Stomach (tissue), 8 donors: ENCODE measurements at regions not wholly inside any gene's neighbourhood (a gene's known extent, or its start where the extent isn't known, plus 50 kb on each side); places are given as distances from the start of the nearest gene placed in this dataset.
"Not testable (repeated sequence)": the region's sequence is repeated elsewhere in the genome, so short reads cannot be mapped to it uniquely, and the experiment has no call there.

Experiments used
- DNase-seq, 2 donors: peaks; one replicate each; pipeline versions ENCODE4 v3.0.0 to v3.0.0-alpha.2; 2013 to 2019
- H3K27ac ChIP-seq, 5 donors: fragments of 200-600 bp in 4 of 5; sonication (generic) in 4 of 5; one replicate each; pipeline ENCODE4 v1.5.1; 2013 to 2019; ENCODE audit warnings: mild to moderate bottlenecking in 1 of 5, moderate library complexity in 1 of 5
- H3K27me3 ChIP-seq, 3 donors: fragments of 200-600 bp; sonication (generic); one replicate each; pipeline ENCODE4 v1.5.1; 2017 to 2019; ENCODE audit warnings: mixed run types in 1 of 3
- H3K36me3 ChIP-seq, 4 donors: fragments of 200-600 bp; sonication (generic); 1 replicate in 3 of 4; 2 replicates in 1 of 4; pipeline ENCODE4 v1.5.1; 2016 to 2019
- H3K4me1 ChIP-seq, 4 donors: fragments of 200-600 bp; sonication (generic); one replicate each; pipeline ENCODE4 v1.5.1; 2016 to 2019
- H3K4me3 ChIP-seq, 4 donors: fragments of 200-600 bp; sonication (generic) in 3 of 4; one replicate each; pipeline ENCODE4 v1.5.1; 2016 to 2019; ENCODE audit warnings: mild to moderate bottlenecking in 1 of 4
- H3K9me3 ChIP-seq, 4 donors: fragments of 200-600 bp; sonication (generic); one replicate each; pipeline ENCODE4 v1.5.1; 2016 to 2019
- EP300 ChIP-seq: sonication (generic); formaldehyde crosslinking; IDR thresholded peaks from one replicate; pipeline ENCODE4 v1.6.1; 2017; ENCODE audit warnings: antibody characterized with exemption
- POLR2A ChIP-seq, 4 donors: fragments of 450-650 bp; IDR thresholded peaks; one replicate each; pipeline ENCODE4 v1.6.1; 2016; ENCODE audit warnings: antibody characterized with exemption in 4 of 4, control low read depth in 2 of 4, mild to moderate bottlenecking in 1 of 4, moderate library complexity in 1 of 4
- POLR2AphosphoS5 ChIP-seq, 3 donors: sonication (generic); formaldehyde crosslinking; IDR thresholded peaks; one replicate each; pipeline ENCODE4 v1.6.1; 2016; ENCODE audit warnings: antibody characterized with exemption in 3 of 3
- WGBS, 5 donors: extraction: QIAGEN DNeasy Blood & Tissue Kit in 3 of 5; methylation state at CpG; one replicate each; pipeline versions ENCODE4 v1.1.5 to v1.1.7; 2013 to 2018; 5-methylcytosine and 5-hydroxymethylcytosine counted together
- intact Hi-C: fragments of 100-400 bp; cut with DNase I; formaldehyde crosslinking; loops from one replicate; pipeline ENCODE4 v1.15.1; 2023; ENCODE audit warnings: low total_unique reads
- TF ChIP-seq, protein P1 (sequence below), 7 experiments: fragments of 450-650 bp in 4 of 7; fragments of 200-600 bp in 3 of 7; sonication (generic) in 3 of 7; IDR thresholded peaks; one replicate each; pipeline ENCODE4 v1.5.1; 2016 to 2019; ENCODE audit warnings: antibody characterized with exemption in 7 of 7, control low read depth in 2 of 7, mild to moderate bottlenecking in 1 of 7
- donor health status: healthy with polysubstance abuse.
- donor health status: Bipolar disorder and iron deficiency.
- donor health status: healthy.

DNA sequence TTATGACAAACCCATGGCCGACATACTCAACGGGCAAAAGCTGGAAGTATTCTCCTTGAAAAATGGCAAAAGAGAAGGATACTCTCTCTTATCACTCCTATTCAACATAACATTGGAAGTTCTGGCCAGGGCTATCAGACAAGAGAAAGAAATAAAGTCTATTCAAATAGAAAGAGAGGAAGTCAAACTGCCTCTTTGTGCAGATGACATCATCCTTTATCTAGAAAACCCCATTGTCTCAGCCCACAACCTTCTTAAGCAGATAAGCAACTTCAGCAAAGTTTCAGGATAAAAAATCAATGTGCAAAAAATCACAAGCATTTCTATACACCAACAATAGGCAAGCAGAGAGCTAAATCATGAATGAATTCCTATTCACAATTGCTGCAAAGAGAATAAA lies 1799.9 kb upstream of the ACO1 start:
- no peak overlapping the region for H3K27ac ChIP-seq
- no peak for DNase-seq
- H3K36me3 ChIP-seq, result no peaks in the 10 kb centered on the region
- no peak overlapping the region for H3K4me3 ChIP-seq
- TF ChIP-seq POLR2AphosphoS5 (IDR thresholded peaks at IDR 0.05) (no peak), EP300 (no peak), POLR2A (IDR thresholded peaks at IDR 0.05) (no peak)
- TF ChIP-seq, protein P1, sequence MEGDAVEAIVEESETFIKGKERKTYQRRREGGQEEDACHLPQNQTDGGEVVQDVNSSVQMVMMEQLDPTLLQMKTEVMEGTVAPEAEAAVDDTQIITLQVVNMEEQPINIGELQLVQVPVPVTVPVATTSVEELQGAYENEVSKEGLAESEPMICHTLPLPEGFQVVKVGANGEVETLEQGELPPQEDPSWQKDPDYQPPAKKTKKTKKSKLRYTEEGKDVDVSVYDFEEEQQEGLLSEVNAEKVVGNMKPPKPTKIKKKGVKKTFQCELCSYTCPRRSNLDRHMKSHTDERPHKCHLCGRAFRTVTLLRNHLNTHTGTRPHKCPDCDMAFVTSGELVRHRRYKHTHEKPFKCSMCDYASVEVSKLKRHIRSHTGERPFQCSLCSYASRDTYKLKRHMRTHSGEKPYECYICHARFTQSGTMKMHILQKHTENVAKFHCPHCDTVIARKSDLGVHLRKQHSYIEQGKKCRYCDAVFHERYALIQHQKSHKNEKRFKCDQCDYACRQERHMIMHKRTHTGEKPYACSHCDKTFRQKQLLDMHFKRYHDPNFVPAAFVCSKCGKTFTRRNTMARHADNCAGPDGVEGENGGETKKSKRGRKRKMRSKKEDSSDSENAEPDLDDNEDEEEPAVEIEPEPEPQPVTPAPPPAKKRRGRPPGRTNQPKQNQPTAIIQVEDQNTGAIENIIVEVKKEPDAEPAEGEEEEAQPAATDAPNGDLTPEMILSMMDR (IDR thresholded peaks at IDR 0.05), result no peak
- no peaks in the 10 kb centered on the region for H3K4me1 ChIP-seq
- no peaks in the 10 kb centered on the region for H3K9me3 ChIP-seq
- intact Hi-C loops, result no loop called here
- WGBS, 5 donors, result 19 to 72% (median 64%) methylated on average over 2 of the region's 2 CpGs
- no peaks in the 10 kb centered on the region for H3K27me3 ChIP-seq

- no peaks in the 10 kb centered on the region for H3K36me3 ChIP-seq
- H3K4me1 ChIP-seq, result no peaks in the 10 kb centered on the region
- TF ChIP-seq EP300, result no peak
- no peak overlapping the region for H3K27ac ChIP-seq
- WGBS, 5 donors, result 48 to 73% (median 70%) methylated on average over 1 of the region's 1 CpG
- no peaks in the 10 kb centered on the region for H3K27me3 ChIP-seq
- intact Hi-C loops, result no loop called here
- H3K4me3 ChIP-seq, result no peak overlapping the region
- no peaks in the 10 kb centered on the region for H3K9me3 ChIP-seq
- DNase-seq, result no peak
These were observed 1793.0 kb upstream of the ACO1 start for GRCh38 chr9:30591461-30591860.

GRCh38 chr9:30597608-30598007 lies 1786.8 kb upstream of the ACO1 start:
- intact Hi-C loops, result no loop called here
- TF ChIP-seq, protein P1 (IDR thresholded peaks at IDR 0.05), result no peak
- no peak for TF ChIP-seq POLR2AphosphoS5 (IDR thresholded peaks at IDR 0.05)
- TF ChIP-seq EP300, result no peak
- TF ChIP-seq POLR2A (IDR thresholded peaks at IDR 0.05), result no peak
- Histone ChIP-seq H3K9me3 (no peaks in the 10 kb centered on the region), H3K27me3 (no peaks in the 10 kb centered on the region), H3K4me1 (no peaks in the 10 kb centered on the region), H3K4me3 (no peak overlapping the region), H3K27ac (no peak overlapping the region), H3K36me3 (no peaks in the 10 kb centered on the region)
- WGBS, 5 donors, result 85 to 95% (median 91%) methylated on average over 2 of the region's 2 CpGs
- no peak for DNase-seq

DNA sequence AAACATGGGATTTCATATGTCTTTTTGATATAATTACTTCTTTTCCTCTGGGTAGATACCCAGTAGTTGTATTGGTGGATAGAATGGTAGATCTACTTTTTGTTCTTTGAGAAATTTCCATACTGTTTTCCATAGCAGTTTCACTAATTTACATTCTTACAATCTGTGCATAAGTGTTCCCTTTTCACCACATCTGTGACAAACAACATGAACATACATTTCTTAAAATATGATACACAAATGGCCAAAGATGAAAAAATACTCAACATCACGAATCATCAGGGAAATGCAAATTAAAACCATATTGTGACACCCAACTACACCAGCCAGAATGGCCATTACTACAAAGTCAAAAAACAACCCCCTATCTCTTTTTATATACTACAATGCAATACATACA lies 1778.5 kb upstream of the ACO1 start:
- no peak for DNase-seq
- Histone ChIP-seq H3K36me3 (no peaks in the 10 kb centered on the region), H3K4me1 (no peaks in the 10 kb centered on the region), H3K27ac (no peak overlapping the region), H3K9me3 (no peaks in the 10 kb centered on the region), H3K4me3 (no peak overlapping the region), H3K27me3 (no peaks in the 10 kb centered on the region)
- intact Hi-C loops, result no loop called here
- WGBS, 5 donors, result 69 to 82% (median 78%) methylated on average over 1 of the region's 1 CpG
- TF ChIP-seq, protein P1 (IDR thresholded peaks at IDR 0.05), result no peak
- no peak for TF ChIP-seq EP300
- TF ChIP-seq POLR2A (IDR thresholded peaks at IDR 0.05), result no peak
- TF ChIP-seq POLR2AphosphoS5 (IDR thresholded peaks at IDR 0.05), result no peak

GRCh38 chr9:30609713-30610112 lies 1774.7 kb upstream of the ACO1 start:
- no peak overlapping the region for H3K4me3 ChIP-seq
- H3K9me3 ChIP-seq, result no peaks in the 10 kb centered on the region
- TF ChIP-seq, protein P1 (IDR thresholded peaks at IDR 0.05), result no peak
- TF ChIP-seq POLR2A (IDR thresholded peaks at IDR 0.05), result no peak
- TF ChIP-seq EP300, result no peak
- TF ChIP-seq POLR2AphosphoS5 (IDR thresholded peaks at IDR 0.05), result no peak
- no peaks in the 10 kb centered on the region for H3K4me1 ChIP-seq
- 59 to 76% (median 68%) methylated on average over 1 of the region's 1 CpG for WGBS, 5 donors
- no peak for DNase-seq
- H3K27ac ChIP-seq, result no peak overlapping the region
- intact Hi-C loops, result no loop called here
- H3K27me3 ChIP-seq, result no peaks in the 10 kb centered on the region
- H3K36me3 ChIP-seq, result no peaks in the 10 kb centered on the region

GRCh38 chr9:30616782-30617181 lies 1767.7 kb upstream of the ACO1 start:
- H3K4me3 ChIP-seq, H3K27me3 ChIP-seq, intact Hi-C loops, H3K36me3 ChIP-seq, H3K27ac ChIP-seq, DNase-seq, H3K4me1 ChIP-seq, H3K9me3 ChIP-seq: not testable (repeated sequence)
- 88 to 97% (median 94%) methylated on average over 7 of the region's 7 CpGs for WGBS, 5 donors
